Occipital lobe (tissue), 1 donor: ENCODE measurements at regions not wholly inside any gene's neighbourhood (a gene's known extent, or its start where the extent isn't known, plus 50 kb on each side); places are given as distances from the start of the nearest gene placed in this dataset.
A peak's percentile ranks its signal among the peaks of the same experiment; 100 is the strongest.
"Not testable (repeated sequence)": the region's sequence is repeated elsewhere in the genome, so short reads cannot be mapped to it uniquely, and the experiment has no call there.

ENCODE experiments used
- DNase-seq: peaks from one replicate; lab custom pipeline; 2025; lab: John Stamatoyannopoulos, UW

- DNase-seq: no peak
Observed at GRCh38 chr1:65062339-65062738, 85.7 kb upstream of the AK4 start.

- no peak for DNase-seq
Observed at GRCh38 chr1:65063025-65063424, 85.0 kb upstream of the AK4 start.

GRCh38 chr1:65064981-65065380, 83.0 kb upstream of the AK4 start:
- no peak for DNase-seq

- no peak for DNase-seq
Observed at GRCh38 chr1:65065524-65066418, 82.2 kb upstream of the AK4 start.

- no peak for DNase-seq
Observed at GRCh38 chr1:65066419-65066765, 81.6 kb upstream of the AK4 start.

GRCh38 chr1:65066766-65067490, 81.1 kb upstream of the AK4 start:
- peak; percentile 74 for DNase-seq

- peak; percentile 81 for DNase-seq
Observed at GRCh38 chr1:65067491-65068201, 80.4 kb upstream of the AK4 start.

GRCh38 chr1:65068202-65069010, 79.6 kb upstream of the AK4 start:
- DNase-seq: no peak

- DNase-seq: no peak
Observed at GRCh38 chr1:65069011-65069565, 78.9 kb upstream of the AK4 start.

GRCh38 chr1:65072845-65073244, 75.2 kb upstream of the AK4 start:
- DNase-seq: no peak

GRCh38 chr1:65075123-65075976, 72.7 kb upstream of the AK4 start:
- DNase-seq: no peak

- no peak for DNase-seq
Observed at GRCh38 chr1:65077369-65077768, 70.6 kb upstream of the AK4 start.

GRCh38 chr1:65079941-65080340, 68.1 kb upstream of the AK4 start:
- no peak for DNase-seq

GRCh38 chr1:65082346-65083040, 65.5 kb upstream of the AK4 start:
- DNase-seq: no peak

GRCh38 chr1:65083263-65083896, 64.6 kb upstream of the AK4 start:
- DNase-seq: no peak

GRCh38 chr1:65084066-65084465, 63.9 kb upstream of the AK4 start:
- no peak for DNase-seq

- not testable (repeated sequence) for DNase-seq
Observed at GRCh38 chr1:65087519-65087918, 60.5 kb upstream of the AK4 start.

GRCh38 chr1:65090406-65090805, 57.6 kb upstream of the AK4 start:
- no peak for DNase-seq

- DNase-seq: no peak
Observed at GRCh38 chr1:65092691-65093090, 55.3 kb upstream of the AK4 start.
